ENCODE measurements at regions not wholly inside any gene's neighbourhood (a gene's known extent, or its start where the extent isn't known, plus 50 kb on each side); places are given as distances from the start of the nearest gene placed in this dataset.

DNA sequence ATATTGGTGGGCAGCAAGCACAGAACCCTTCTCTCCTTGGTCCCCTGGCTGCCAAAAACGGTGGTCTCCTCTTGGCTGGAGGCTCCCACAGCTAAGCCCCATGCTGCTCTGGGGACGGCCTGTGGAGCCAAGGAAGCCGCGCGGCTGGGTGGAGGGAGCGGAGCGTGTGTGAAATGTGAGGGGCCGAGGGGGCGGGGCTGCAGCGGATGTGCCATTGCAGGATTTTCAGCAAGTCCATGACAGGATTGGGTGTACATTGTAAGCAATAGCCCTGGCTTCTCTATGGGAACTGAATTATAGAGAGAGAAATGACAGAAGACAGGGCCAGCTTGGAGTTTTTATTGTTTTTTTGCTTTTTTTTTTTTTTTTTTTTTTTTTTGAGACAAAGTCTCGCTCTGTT lies 336.5 kb downstream of the DIRAS2 start:
- TF ChIP-seq, protein P1, sequence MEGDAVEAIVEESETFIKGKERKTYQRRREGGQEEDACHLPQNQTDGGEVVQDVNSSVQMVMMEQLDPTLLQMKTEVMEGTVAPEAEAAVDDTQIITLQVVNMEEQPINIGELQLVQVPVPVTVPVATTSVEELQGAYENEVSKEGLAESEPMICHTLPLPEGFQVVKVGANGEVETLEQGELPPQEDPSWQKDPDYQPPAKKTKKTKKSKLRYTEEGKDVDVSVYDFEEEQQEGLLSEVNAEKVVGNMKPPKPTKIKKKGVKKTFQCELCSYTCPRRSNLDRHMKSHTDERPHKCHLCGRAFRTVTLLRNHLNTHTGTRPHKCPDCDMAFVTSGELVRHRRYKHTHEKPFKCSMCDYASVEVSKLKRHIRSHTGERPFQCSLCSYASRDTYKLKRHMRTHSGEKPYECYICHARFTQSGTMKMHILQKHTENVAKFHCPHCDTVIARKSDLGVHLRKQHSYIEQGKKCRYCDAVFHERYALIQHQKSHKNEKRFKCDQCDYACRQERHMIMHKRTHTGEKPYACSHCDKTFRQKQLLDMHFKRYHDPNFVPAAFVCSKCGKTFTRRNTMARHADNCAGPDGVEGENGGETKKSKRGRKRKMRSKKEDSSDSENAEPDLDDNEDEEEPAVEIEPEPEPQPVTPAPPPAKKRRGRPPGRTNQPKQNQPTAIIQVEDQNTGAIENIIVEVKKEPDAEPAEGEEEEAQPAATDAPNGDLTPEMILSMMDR (optimal IDR thresholded peaks at IDR 0.05 in 1 of 3, IDR thresholded peaks at IDR 0.05 in 1 of 3, conservative IDR thresholded peaks at IDR 0.05 in 1 of 3; ENCODE audit: extremely low read depth in 1 of 3, insufficient read depth in 2 of 3, low read length in 3 of 3), result no peak
- TF ChIP-seq EZH2 (IDR thresholded peaks at IDR 0.05; ENCODE audit: low read length), result no peak

Data from keratinocyte (primary cell).